Stimulated activated CD4-positive, alpha-beta T cell treated with anti-CD3 and anti-CD28 coated beads, Interleukin-1b, Interleukin-23, amount 100 ng/mL, for 48 hours (primary cell): ENCODE measurements at regions not wholly inside any gene's neighbourhood (a gene's known extent, or its start where the extent isn't known, plus 50 kb on each side); places are given as distances from the start of the nearest gene placed in this dataset.

Source experiments
- DNase-seq: peaks from one replicate; pipeline ENCODE4 v3.0.0-alpha.2; 2020

- DNase-seq: no peak
Observed at GRCh38 chr4:138298866-138299265, 56.7 kb upstream of the SLC7A11 start.

- no peak for DNase-seq
Observed at GRCh38 chr4:138298431-138298830, 56.3 kb upstream of the SLC7A11 start.

GRCh38 chr4:138297743-138298405 is 55.7 kb upstream of the SLC7A11 start:
- DNase-seq: no peak

- no peak for DNase-seq
Observed at GRCh38 chr4:138292321-138292720, 50.2 kb upstream of the SLC7A11 start.
